IMR-90 (cell line): ENCODE measurements at regions not wholly inside any gene's neighbourhood (a gene's known extent, or its start where the extent isn't known, plus 50 kb on each side); places are given as distances from the start of the nearest gene placed in this dataset.

ENCODE experiments used
- ATAC-seq: fragments of 200-7000 bp; cut with Tn5 transposase; 2 replicates; pipeline ENCODE4 v1.9.1; 2020; ENCODE audit warnings: low read depth, mild to moderate bottlenecking, moderate library complexity
- BruUV-seq: library from RNA; stranded (reverse); fragments of 400-500 nt; replicated peaks from 2 replicates; lab custom pipeline; 2021; lab: Mats Ljungman, UMichigan
- CTCF ChIA-PET: fragments of 300-600 bp; formaldehyde crosslinking; extraction: SDS; loops from one replicate; lab custom pipeline; 2021; ENCODE audit warnings: antibody characterized with exemption; lab: Yijun Ruan, JAX
- POLR2A ChIA-PET: fragments of 300-600 bp; sonication (Branson Sonifier 250); formaldehyde crosslinking; loops from one replicate; lab custom pipeline; 2022; ENCODE audit warnings: antibody characterized with exemption; ENCODE audit not compliant: unreplicated experiment; lab: Charles Lee
- DNase-seq: peaks from one replicate; pipeline ENCODE4 v3.0.0; 2013
- H2AFZ ChIP-seq: replicated peaks from 2 replicates; pipeline ENCODE3; 2013; ENCODE audit warnings: low read length, mild to moderate bottlenecking; ENCODE audit not compliant: poor library complexity
- H2AK5ac ChIP-seq: 2 replicates; pipeline ENCODE4 v1.6.1; 2013; ENCODE audit warnings: low read depth, low read length, inconsistent platforms
- H2AK9ac ChIP-seq: replicated peaks from 2 replicates; pipeline ENCODE3; 2013; ENCODE audit warnings: mild to moderate bottlenecking, low read depth, low read length, moderate library complexity; ENCODE audit not compliant: poor library complexity
- H2BK120ac ChIP-seq: 2 replicates; pipeline ENCODE4 v1.6.1; 2013; ENCODE audit warnings: low read depth, low read length, inconsistent platforms
- H2BK15ac ChIP-seq: 3 replicates; pipeline ENCODE4 v1.6.1; 2013; ENCODE audit warnings: low read depth, low read length, inconsistent platforms
- H2BK20ac ChIP-seq: 2 replicates; pipeline ENCODE4 v1.6.1; 2013; ENCODE audit warnings: low read depth, mild to moderate bottlenecking, inconsistent platforms, low read length, moderate library complexity
- H2BK5ac ChIP-seq: 2 replicates; pipeline ENCODE4 v1.6.1; 2013; ENCODE audit warnings: mild to moderate bottlenecking, low read depth, low read length, inconsistent platforms; ENCODE audit not compliant: poor library complexity, severe bottlenecking
- H3K14ac ChIP-seq: replicated peaks from 2 replicates; pipeline ENCODE4 v1.6.1; 2013; ENCODE audit warnings: low read depth, low read length, inconsistent platforms
- H3K18ac ChIP-seq: 2 replicates; pipeline ENCODE4 v1.6.1; 2013; ENCODE audit warnings: low read depth, low read length, control low read depth
- H3K23ac ChIP-seq: 2 replicates; pipeline ENCODE4 v1.6.1; 2013; ENCODE audit warnings: low read depth, low read length, inconsistent platforms
- H3K27ac ChIP-seq: 2 replicates; pipeline ENCODE4 v1.5.1; 2013; ENCODE audit warnings: mild to moderate bottlenecking, control low read depth, low read length; ENCODE audit not compliant: insufficient read depth
- H3K27me3 ChIP-seq: 2 replicates; pipeline ENCODE4 v1.6.1; 2013; ENCODE audit warnings: low read length; ENCODE audit not compliant: control insufficient read depth, insufficient read depth
- H3K36me3 ChIP-seq: 2 replicates; pipeline ENCODE4 v1.6.1; 2013; ENCODE audit warnings: low read length, mixed read lengths; ENCODE audit not compliant: control insufficient read depth, insufficient read depth
- H3K4ac ChIP-seq: 2 replicates; pipeline ENCODE4 v1.6.1; 2013; ENCODE audit warnings: low read depth, low read length, inconsistent platforms
- H3K4me1 ChIP-seq: 2 replicates; pipeline ENCODE4 v1.6.1; 2013; ENCODE audit warnings: low read length, mixed read lengths; ENCODE audit not compliant: control insufficient read depth, insufficient read depth
- H3K4me2 ChIP-seq: 2 replicates; pipeline ENCODE4 v1.6.1; 2013; ENCODE audit warnings: low read depth, mild to moderate bottlenecking, control low read depth, low read length, moderate library complexity
- H3K4me3 ChIP-seq: 2 replicates; pipeline ENCODE4 v1.5.1; 2013; ENCODE audit warnings: low read depth, mild to moderate bottlenecking, control low read depth, low read length, moderate library complexity; ENCODE audit not compliant: insufficient read depth
- H3K56ac ChIP-seq: 2 replicates; pipeline ENCODE4 v1.6.1; 2013; ENCODE audit warnings: low read length, inconsistent platforms; ENCODE audit not compliant: insufficient read depth; ENCODE audit errors: extremely low read depth
- H3K79me1 ChIP-seq, 2 experiments: 2 replicates each; pipeline ENCODE4 v1.6.1; 2013; ENCODE audit warnings: low read length in 2 of 2, inconsistent platforms in 1 of 2, low read depth in 1 of 2
- H3K9ac ChIP-seq: 2 replicates; pipeline ENCODE4 v1.6.1; 2013; ENCODE audit warnings: low read depth, low read length, control low read depth
- H3K9me1 ChIP-seq: 2 replicates; pipeline ENCODE4 v1.6.1; 2013; ENCODE audit warnings: low read length, inconsistent platforms; ENCODE audit not compliant: insufficient read depth
- H3K9me3 ChIP-seq: 2 replicates; pipeline ENCODE4 v1.6.1; 2013; ENCODE audit warnings: low read length; ENCODE audit not compliant: control insufficient read depth, insufficient read depth
- H4K20me1 ChIP-seq: 2 replicates; pipeline ENCODE4 v1.6.1; 2013; ENCODE audit warnings: low read length, inconsistent platforms; ENCODE audit not compliant: insufficient read depth
- H4K5ac ChIP-seq: 2 replicates; pipeline ENCODE4 v1.6.1; 2013; ENCODE audit warnings: mild to moderate bottlenecking, low read depth, low read length, control low read depth
- H4K8ac ChIP-seq, 2 experiments: 2 replicates each; pipeline ENCODE4 v1.6.1; 2013; ENCODE audit warnings: low read depth in 2 of 2, low read length in 2 of 2, control low read depth in 1 of 2, inconsistent platforms in 1 of 2
- H4K91ac ChIP-seq: 2 replicates; pipeline ENCODE4 v1.6.1; 2013; ENCODE audit warnings: low read depth, low read length, inconsistent platforms; ENCODE audit not compliant: insufficient read depth
- BHLHE40 ChIP-seq: fragments of 150-350 bp; IDR thresholded peaks from 2 replicates; pipeline ENCODE4 v1.6.1; 2016; ENCODE audit warnings: mild to moderate bottlenecking, low read depth, low read length
- NFE2L2 ChIP-seq: fragments of 150-350 bp; IDR thresholded peaks from 2 replicates; pipeline ENCODE4 v1.6.1; 2016; ENCODE audit warnings: low read depth, mild to moderate bottlenecking, low read length
- RAD21 ChIP-seq: IDR thresholded peaks from 2 replicates; pipeline ENCODE4 v1.6.1; 2012; ENCODE audit warnings: low read length, improper control_type of control experiment
- RFX5 ChIP-seq: IDR thresholded peaks from 2 replicates; pipeline ENCODE4 v1.8.0; 2012; ENCODE audit warnings: low read depth, mild to moderate bottlenecking, low read length, moderate library complexity
- WGBS, 2 experiments: methylation state at CpG; one replicate each; pipeline versions ENCODE4 v1.1.5 to v1.1.7; 2013; ENCODE audit warnings: missing lambda C conversion rate in 2 of 2; ENCODE audit not compliant: insufficient read length in 1 of 2; ENCODE audit errors: extremely low coverage in 2 of 2; 5-methylcytosine and 5-hydroxymethylcytosine counted together
- dilution Hi-C: fragments of 300-500 bp; cut with HindIII; formaldehyde crosslinking; loops from one replicate; pipeline ENCODE4 v1.14.3; 2018; ENCODE audit warnings: low sequenced_read_pairs; ENCODE audit not compliant: unreplicated experiment
- in situ Hi-C: fragments of 300-500 bp; cut with MboI; formaldehyde crosslinking; loops from 3 replicates; pipeline ENCODE4 v1.14.3; 2019; ENCODE audit warnings: low sequenced_read_pairs, inconsistent platforms, mixed read lengths
- intact Hi-C: fragments of 100-400 bp; cut with micrococcal nuclease; formaldehyde crosslinking; loops from 2 replicates; pipeline ENCODE4 v1.10.0; 2022
- TF ChIP-seq, protein P1 (sequence below): fragments of 150-350 bp; IDR thresholded peaks from 2 replicates; pipeline ENCODE4 v1.6.1; 2017; ENCODE audit warnings: mild to moderate bottlenecking, antibody characterized with exemption, low read length, low read depth
- TF ChIP-seq, protein P2 (sequence below): fragments of 150-350 bp; IDR thresholded peaks from 2 replicates; pipeline ENCODE4 v1.6.1; 2016; ENCODE audit warnings: low read depth, mild to moderate bottlenecking, low read length, moderate library complexity, borderline replicate concordance
- TF ChIP-seq, protein P3 (sequence below): conservative IDR thresholded peaks from 2 replicates; pipeline ENCODE4 v1.5.1; 2012; ENCODE audit warnings: mild to moderate bottlenecking, low read depth, low read length, improper control_type of control experiment

DNA sequence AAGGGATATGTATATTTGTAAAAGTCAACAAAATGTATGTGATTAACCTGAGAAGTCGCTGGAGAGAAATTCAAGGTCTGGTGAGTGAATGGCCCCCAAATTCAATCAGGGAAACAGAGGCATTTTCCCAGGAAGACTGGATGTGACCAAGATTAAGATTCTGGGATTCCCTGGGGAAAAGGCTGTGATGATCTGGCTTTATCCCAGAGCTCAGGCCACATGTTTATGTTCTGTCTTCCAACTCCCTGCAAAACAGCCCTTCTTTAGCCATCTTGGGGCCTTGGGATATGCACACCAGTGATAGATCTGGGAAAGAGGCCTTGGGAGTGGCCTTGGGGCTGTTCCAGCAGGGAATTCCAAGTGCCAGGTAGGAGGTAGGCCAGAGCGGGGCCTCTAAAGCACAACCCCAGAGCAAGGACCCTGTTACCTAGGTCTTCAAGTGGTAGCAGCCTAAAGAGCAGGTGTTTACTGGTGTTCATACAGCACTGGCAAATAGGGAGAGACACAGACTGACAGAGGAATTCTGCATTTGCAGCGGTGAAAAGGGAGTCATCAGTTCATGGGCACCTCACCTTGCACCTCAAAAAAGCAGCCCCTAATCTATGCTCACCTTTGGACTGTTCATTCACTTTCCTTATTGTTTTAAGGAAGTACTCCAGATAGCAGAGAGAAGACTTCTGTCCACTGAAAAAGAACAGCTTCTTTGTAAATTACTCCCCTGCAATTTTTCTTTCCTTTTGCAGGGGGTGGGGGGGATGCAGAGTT is 312.4 kb downstream of the BUD13 start:
- H3K9me1 ChIP-seq = no peaks in the 10 kb centered on the region
- DNase-seq = no peak
- no peak overlapping the region for H3K4me2 ChIP-seq
- no peak overlapping the region for H2BK120ac ChIP-seq
- H3K4me3 ChIP-seq = no peak overlapping the region
- no peaks in the 10 kb centered on the region; the same call in 1 of the 2 replicates for H3K27me3 ChIP-seq
- H3K18ac ChIP-seq = no peak overlapping the region
- no peaks in the 10 kb centered on the region for H3K9me3 ChIP-seq
- no peak overlapping the region for H3K9ac ChIP-seq
- no CpG with 5 or more reads among the region's 3 CpGs for WGBS, 2 experiments
- no peak overlapping the region for H2AK9ac ChIP-seq
- H4K91ac ChIP-seq = no peak overlapping the region
- dilution Hi-C loops = no loop called here
- ChIA-PET CTCF (no interaction called here), POLR2A (no interaction called here)
- no peaks in the 10 kb centered on the region for H3K79me1 ChIP-seq
- no peaks in the 10 kb centered on the region for H3K4me1 ChIP-seq
- H2BK20ac ChIP-seq = no peak overlapping the region
- no peak for ATAC-seq
- H2AFZ ChIP-seq = no peak overlapping the region
- no peak overlapping the region for H3K4ac ChIP-seq
- H2BK15ac ChIP-seq = no peak overlapping the region
- no peak overlapping the region for H4K8ac ChIP-seq
- H2BK5ac ChIP-seq = no peak overlapping the region
- in situ Hi-C loops = no loop called here
- H4K20me1 ChIP-seq = no peaks in the 10 kb centered on the region
- H3K36me3 ChIP-seq = no peaks in the 10 kb centered on the region
- TF ChIP-seq RFX5 = no peak
- TF ChIP-seq, protein P1, sequence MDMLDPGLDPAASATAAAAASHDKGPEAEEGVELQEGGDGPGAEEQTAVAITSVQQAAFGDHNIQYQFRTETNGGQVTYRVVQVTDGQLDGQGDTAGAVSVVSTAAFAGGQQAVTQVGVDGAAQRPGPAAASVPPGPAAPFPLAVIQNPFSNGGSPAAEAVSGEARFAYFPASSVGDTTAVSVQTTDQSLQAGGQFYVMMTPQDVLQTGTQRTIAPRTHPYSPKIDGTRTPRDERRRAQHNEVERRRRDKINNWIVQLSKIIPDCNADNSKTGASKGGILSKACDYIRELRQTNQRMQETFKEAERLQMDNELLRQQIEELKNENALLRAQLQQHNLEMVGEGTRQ = no peak
- TF ChIP-seq, protein P2, sequence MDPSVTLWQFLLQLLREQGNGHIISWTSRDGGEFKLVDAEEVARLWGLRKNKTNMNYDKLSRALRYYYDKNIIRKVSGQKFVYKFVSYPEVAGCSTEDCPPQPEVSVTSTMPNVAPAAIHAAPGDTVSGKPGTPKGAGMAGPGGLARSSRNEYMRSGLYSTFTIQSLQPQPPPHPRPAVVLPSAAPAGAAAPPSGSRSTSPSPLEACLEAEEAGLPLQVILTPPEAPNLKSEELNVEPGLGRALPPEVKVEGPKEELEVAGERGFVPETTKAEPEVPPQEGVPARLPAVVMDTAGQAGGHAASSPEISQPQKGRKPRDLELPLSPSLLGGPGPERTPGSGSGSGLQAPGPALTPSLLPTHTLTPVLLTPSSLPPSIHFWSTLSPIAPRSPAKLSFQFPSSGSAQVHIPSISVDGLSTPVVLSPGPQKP = no peak
- TF ChIP-seq, protein P3, sequence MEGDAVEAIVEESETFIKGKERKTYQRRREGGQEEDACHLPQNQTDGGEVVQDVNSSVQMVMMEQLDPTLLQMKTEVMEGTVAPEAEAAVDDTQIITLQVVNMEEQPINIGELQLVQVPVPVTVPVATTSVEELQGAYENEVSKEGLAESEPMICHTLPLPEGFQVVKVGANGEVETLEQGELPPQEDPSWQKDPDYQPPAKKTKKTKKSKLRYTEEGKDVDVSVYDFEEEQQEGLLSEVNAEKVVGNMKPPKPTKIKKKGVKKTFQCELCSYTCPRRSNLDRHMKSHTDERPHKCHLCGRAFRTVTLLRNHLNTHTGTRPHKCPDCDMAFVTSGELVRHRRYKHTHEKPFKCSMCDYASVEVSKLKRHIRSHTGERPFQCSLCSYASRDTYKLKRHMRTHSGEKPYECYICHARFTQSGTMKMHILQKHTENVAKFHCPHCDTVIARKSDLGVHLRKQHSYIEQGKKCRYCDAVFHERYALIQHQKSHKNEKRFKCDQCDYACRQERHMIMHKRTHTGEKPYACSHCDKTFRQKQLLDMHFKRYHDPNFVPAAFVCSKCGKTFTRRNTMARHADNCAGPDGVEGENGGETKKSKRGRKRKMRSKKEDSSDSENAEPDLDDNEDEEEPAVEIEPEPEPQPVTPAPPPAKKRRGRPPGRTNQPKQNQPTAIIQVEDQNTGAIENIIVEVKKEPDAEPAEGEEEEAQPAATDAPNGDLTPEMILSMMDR = no peak
- no peak for TF ChIP-seq RAD21
- no peak for TF ChIP-seq NFE2L2
- no peak for TF ChIP-seq BHLHE40
- no TSS peak for BruUV-seq
- intact Hi-C loops = no loop called here
- no peak overlapping the region for H4K5ac ChIP-seq
- H3K14ac ChIP-seq = no peak overlapping the region
- H3K27ac ChIP-seq = no peak overlapping the region
- H3K56ac ChIP-seq = no peak overlapping the region
- H3K23ac ChIP-seq = no peak overlapping the region
- H2AK5ac ChIP-seq = no peak overlapping the region
